HepG2 (cell line): ENCODE measurements at regions not wholly inside any gene's neighbourhood (a gene's known extent, or its start where the extent isn't known, plus 50 kb on each side); places are given as distances from the start of the nearest gene placed in this dataset.
"Not testable (repeated sequence)": the region's sequence is repeated elsewhere in the genome, so short reads cannot be mapped to it uniquely, and the experiment has no call there.

Experiments used
- ATAC-seq: fragments of 200-7000 bp; cut with Tn5 transposase; 3 replicates; pipeline ENCODE4 v1.9.1; 2020; ENCODE audit warnings: mild to moderate bottlenecking, moderate library complexity
- BruUV-seq: library from RNA; stranded (reverse); fragments of 400-500 nt; replicated peaks from 2 replicates; lab custom pipeline; 2021; lab: Mats Ljungman, UMichigan
- CTCF ChIA-PET: fragments of 300-600 bp; formaldehyde crosslinking; extraction: SDS; loops from one replicate; lab custom pipeline; 2021; ENCODE audit warnings: low total read pairs, inconsistent platforms, low intra/inter-chr PET ratio; lab: Yijun Ruan, JAX
- POLR2A ChIA-PET: fragments of 350-600 bp; sonication (Branson Sonifier 250); formaldehyde crosslinking; loops from one replicate; lab custom pipeline; 2020; ENCODE audit warnings: antibody characterized with exemption, inconsistent platforms; lab: Yijun Ruan, JAX
- DNase-seq: peaks from one replicate; pipeline ENCODE4 v3.0.0-alpha.2; 2015; ENCODE audit warnings: low spot score
- FAIRE-seq: peaks from 3 replicates; lab custom pipeline; 2011; peaks lifted over from hg19 to GRCh38; lab: Jason Lieb, UNC
- H2AFZ ChIP-seq: one replicate; pipeline ENCODE4 v1.6.1; 2011; ENCODE audit warnings: low read length, inconsistent platforms
- H3K27ac ChIP-seq: fragments of 300-600 bp; 3 replicates; pipeline ENCODE4 v1.8.0; 2011; ENCODE audit warnings: mixed run types, mild to moderate bottlenecking, mixed read lengths, low read length, inconsistent platforms; ENCODE audit not compliant: insufficient read depth; ENCODE audit errors: extremely low read length
- H3K27me3 ChIP-seq, 2 experiments: fragments of 200-600 bp in 1 of 2; 2 replicates in 1 of 2; 3 replicates in 1 of 2; pipeline versions ENCODE4 v1.6.0 to v1.8.0; 2011; ENCODE audit warnings: low read length in 2 of 2, mild to moderate bottlenecking in 2 of 2, moderate library complexity in 2 of 2, inconsistent platforms in 1 of 2; ENCODE audit not compliant: insufficient read depth in 2 of 2, control insufficient read depth in 1 of 2
- H3K36me3 ChIP-seq, 2 experiments: fragments of 200-600 bp in 1 of 2; replicated peaks in 1 of 2; 2 replicates in 1 of 2; 3 replicates in 1 of 2; pipeline versions ENCODE4 v1.5.1 to v1.8.0; 2011; ENCODE audit warnings: low read length in 2 of 2, inconsistent platforms in 1 of 2; ENCODE audit not compliant: insufficient read depth in 2 of 2, control insufficient read depth in 1 of 2
- H3K4me1 ChIP-seq: 2 replicates; pipeline ENCODE4 v1.5.1; 2012; ENCODE audit warnings: low read length, inconsistent platforms; ENCODE audit not compliant: insufficient read depth
- H3K4me2 ChIP-seq: 2 replicates; pipeline ENCODE4 v1.6.0; 2011; ENCODE audit warnings: low read depth, low read length, inconsistent platforms
- H3K4me3 ChIP-seq, 3 experiments: fragments of 200-600 bp in 1 of 3; sonication (generic), shearing (Covaris generic) in 1 of 3; replicated peaks in 1 of 3; 2 replicates each; pipeline ENCODE4 v1.5.1; 2011 to 2016; ENCODE audit warnings: low read length in 3 of 3, inconsistent platforms in 2 of 3, low read depth in 2 of 3, mild to moderate bottlenecking in 2 of 3, control low read depth in 1 of 3, mixed read lengths in 1 of 3; ENCODE audit not compliant: insufficient read depth in 1 of 3
- H3K79me2 ChIP-seq: one replicate; pipeline ENCODE4 v1.6.1; 2011; ENCODE audit warnings: low read length, inconsistent platforms; ENCODE audit not compliant: insufficient read depth
- H3K9ac ChIP-seq: 2 replicates; pipeline ENCODE4 v1.6.0; 2011; ENCODE audit warnings: mild to moderate bottlenecking, low read depth, low read length, inconsistent platforms; ENCODE audit not compliant: insufficient read depth
- H3K9me3 ChIP-seq: 2 replicates; pipeline ENCODE4 v1.5.1; 2012; ENCODE audit warnings: mild to moderate bottlenecking, low read length
- H4K20me1 ChIP-seq: 2 replicates; pipeline ENCODE4 v1.6.0; 2011; ENCODE audit warnings: inconsistent platforms, mild to moderate bottlenecking, low read length, moderate library complexity; ENCODE audit not compliant: insufficient read depth
- BORCS8-MEF2B ChIP-seq: sonication (generic); formaldehyde crosslinking; IDR thresholded peaks from 2 replicates; pipeline ENCODE4 v1.8.0; 2022; ENCODE audit warnings: mild to moderate bottlenecking, missing genetic modification reagents
- CEBPB ChIP-seq: IDR thresholded peaks from 2 replicates; pipeline ENCODE4 v1.6.1; 2011; ENCODE audit warnings: low read depth, low read length, improper control_type of control experiment, borderline replicate concordance
- DNMT3B ChIP-seq: conservative IDR thresholded peaks from 2 replicates; pipeline ENCODE4 v1.6.1; 2016; ENCODE audit warnings: missing biosample characterization, control low read depth
- KAT8 ChIP-seq: IDR thresholded peaks from 2 replicates; pipeline ENCODE4 v1.6.1; 2016; ENCODE audit warnings: missing genetic modification reagents, missing compliant biosample characterization
- KDM4B ChIP-seq: sonication (generic); formaldehyde crosslinking; IDR thresholded peaks from 2 replicates; pipeline ENCODE4 v1.4.0; 2020; ENCODE audit warnings: missing genetic modification reagents
- ZFP90 ChIP-seq: sonication (generic); formaldehyde crosslinking; IDR thresholded peaks from 2 replicates; pipeline ENCODE4 v1.8.0; 2022; ENCODE audit warnings: missing genetic modification reagents, mild to moderate bottlenecking, inconsistent platforms, borderline replicate concordance
- ZNF614 ChIP-seq: IDR thresholded peaks from 2 replicates; pipeline ENCODE4 v1.6.1; 2018; ENCODE audit warnings: missing biosample characterization, missing genetic modification reagents, inconsistent platforms, borderline replicate concordance
- WGBS: methylation state at CpG from one replicate; pipeline ENCODE4 v1.1.6; 2017; ENCODE audit warnings: low lambda C conversion rate; 5-methylcytosine and 5-hydroxymethylcytosine counted together
- in situ Hi-C: cut with HindIII; loops from 2 replicates; pipeline ENCODE4 v1.10.0; 2017; ENCODE audit warnings: low pct_unique_long_range_greater_than_20kb; ENCODE audit not compliant: extremely low pct_ligation_motif_present
- intact Hi-C: fragments of 100-400 bp; cut with micrococcal nuclease; formaldehyde crosslinking; loops from one replicate; pipeline ENCODE4 v1.10.0; 2022; ENCODE audit not compliant: unreplicated experiment

DNA sequence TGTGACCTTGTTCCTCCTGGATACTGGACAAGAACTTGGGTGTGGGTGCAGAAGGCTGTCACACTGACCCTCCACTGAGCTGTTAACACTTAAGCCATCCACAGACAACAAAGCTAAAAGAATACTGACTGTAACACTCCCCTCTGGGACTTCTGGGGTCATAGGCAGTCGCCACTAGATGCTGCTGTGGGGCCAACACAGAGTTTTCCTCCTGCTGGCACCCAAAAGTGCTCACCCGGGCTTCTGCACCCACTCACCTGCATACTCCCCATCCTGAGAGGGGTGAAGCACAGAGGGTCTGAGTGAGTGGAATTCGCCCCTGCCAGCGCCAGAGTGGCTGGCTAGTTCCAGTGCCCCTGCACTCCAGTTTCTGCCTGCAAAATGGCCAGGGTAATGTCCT is 422.4 kb upstream of the LMO3 start:
- Histone ChIP-seq H3K9me3 (no peaks in the 10 kb centered on the region), H4K20me1 (no peaks in the 10 kb centered on the region), H3K36me3 (no peaks in the 10 kb centered on the region), H3K4me2 (no peak overlapping the region), H3K27me3 (no peaks in the 10 kb centered on the region), H2AFZ (no peak overlapping the region), H3K27ac (no peak overlapping the region), H3K9ac (no peak overlapping the region), H3K79me2 (no peaks in the 10 kb centered on the region), H3K4me1 (no peaks in the 10 kb centered on the region), H3K4me3 (no peak overlapping the region)
- ATAC-seq (no peak), DNase-seq (no peak), FAIRE-seq (no peak)
- ChIA-PET POLR2A (no interaction called here), CTCF (no interaction called here)
- TF ChIP-seq KAT8 (no peak), ZNF614 (CRISPR knock-in tag) (no peak), CEBPB (no peak), BORCS8-MEF2B (CRISPR knock-in tag) (no peak), DNMT3B (CRISPR knock-in tag) (no peak), ZFP90 (CRISPR knock-in tag) (no peak), KDM4B (CRISPR knock-in tag) (no peak)
- no TSS peak for BruUV-seq
- intact Hi-C loops (no loop called here), in situ Hi-C loops (no loop called here)
- 0% methylated on average over 2 of the region's 4 CpGs for WGBS

DNA sequence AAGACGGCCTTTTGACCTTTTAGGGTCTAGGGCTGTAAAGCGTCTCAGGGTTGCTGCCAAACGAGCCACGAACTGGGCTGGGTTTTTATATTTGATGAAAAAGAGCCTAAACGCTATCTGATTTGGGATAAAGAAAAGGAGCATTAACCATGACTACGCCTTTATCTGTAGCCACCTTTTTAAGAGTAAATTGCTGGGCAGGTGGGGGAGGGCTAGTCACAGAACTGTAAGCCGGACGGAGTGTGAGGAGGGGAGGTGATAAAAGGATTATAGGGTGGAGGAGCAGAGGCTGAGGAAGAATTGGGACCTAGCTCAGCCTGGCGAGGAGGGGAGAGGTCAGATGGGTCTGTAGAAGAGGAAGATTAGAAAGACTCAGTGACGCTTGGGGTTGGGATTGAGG is 419.5 kb upstream of the LMO3 start:
- in situ Hi-C loops, H3K9me3 ChIP-seq, DNase-seq, H3K79me2 ChIP-seq, H4K20me1 ChIP-seq, H3K27ac ChIP-seq, CTCF ChIA-PET, POLR2A ChIA-PET, intact Hi-C loops, H3K4me2 ChIP-seq, ATAC-seq, H3K4me1 ChIP-seq, FAIRE-seq, H3K9ac ChIP-seq, BruUV-seq, H3K4me3 ChIP-seq, H3K36me3 ChIP-seq, H3K27me3 ChIP-seq, H2AFZ ChIP-seq: not testable (repeated sequence)
- WGBS = 19% methylated on average over 10 of the region's 10 CpGs
